ENCODE measurements at regions not wholly inside any gene's neighbourhood (a gene's known extent, or its start where the extent isn't known, plus 50 kb on each side); places are given as distances from the start of the nearest gene placed in this dataset.
"Not testable (repeated sequence)": the region's sequence is repeated elsewhere in the genome, so short reads cannot be mapped to it uniquely, and the experiment has no call there.

- no peak for DNase-seq
Observed at GRCh38 chr6:77173472-77174074, 289.7 kb downstream of the HTR1B start.

GRCh38 chr6:77172578-77172977, 290.7 kb downstream of the HTR1B start:
- no peak for DNase-seq

- DNase-seq: no peak
Observed at GRCh38 chr6:77159730-77160129, 303.6 kb downstream of the HTR1B start.

GRCh38 chr6:77151241-77151640, 312.1 kb downstream of the HTR1B start:
- no peak for DNase-seq

- DNase-seq: no peak
Observed at GRCh38 chr6:77150736-77151135, 312.6 kb downstream of the HTR1B start.

- DNase-seq: no peak
Observed at GRCh38 chr6:77145244-77145643, 318.0 kb downstream of the HTR1B start.

GRCh38 chr6:77143659-77144447, 319.4 kb downstream of the HTR1B start:
- DNase-seq: no peak

- DNase-seq: no peak
Observed at GRCh38 chr6:77136086-77136485, 327.2 kb downstream of the HTR1B start.

- no peak for DNase-seq
Observed at GRCh38 chr6:77133031-77133430, 330.3 kb downstream of the HTR1B start.

- DNase-seq: no peak
Observed at GRCh38 chr6:77131426-77131825, 331.9 kb downstream of the HTR1B start.

GRCh38 chr6:77124604-77125003, 338.7 kb downstream of the HTR1B start:
- no peak for DNase-seq

GRCh38 chr6:77123527-77123926, 339.8 kb downstream of the HTR1B start:
- DNase-seq: no peak

GRCh38 chr6:77106992-77107391, 356.3 kb downstream of the HTR1B start:
- DNase-seq: no peak

GRCh38 chr6:77105091-77105490, 358.2 kb downstream of the HTR1B start:
- no peak for DNase-seq

GRCh38 chr6:77097940-77098339, 365.4 kb downstream of the HTR1B start:
- no peak for DNase-seq

- no peak for DNase-seq
Observed at GRCh38 chr6:77095936-77096627, 367.2 kb downstream of the HTR1B start.

- DNase-seq: no peak
Observed at GRCh38 chr6:77094821-77095220, 368.5 kb downstream of the HTR1B start.

GRCh38 chr6:77092971-77093370, 370.3 kb downstream of the HTR1B start:
- no peak for DNase-seq

- no peak for DNase-seq
Observed at GRCh38 chr6:77089776-77090175, 373.5 kb downstream of the HTR1B start.

- not testable (repeated sequence) for DNase-seq
Observed at GRCh38 chr6:77087794-77088318, 375.4 kb downstream of the HTR1B start.

- no peak for DNase-seq
Observed at GRCh38 chr6:77074037-77074713, 389.1 kb downstream of the HTR1B start.

GRCh38 chr6:77073410-77073760, 389.9 kb downstream of the HTR1B start:
- DNase-seq: no peak

- no peak for DNase-seq
Observed at GRCh38 chr6:77072694-77073409, 390.4 kb downstream of the HTR1B start.
